HCT116 (cell line): ENCODE measurements at regions not wholly inside any gene's neighbourhood (a gene's known extent, or its start where the extent isn't known, plus 50 kb on each side); places are given as distances from the start of the nearest gene placed in this dataset.

Source experiments
- ATAC-seq: fragments of 200-7000 bp; cut with Tn5 transposase; 2 replicates; pipeline ENCODE4 v1.9.1; 2020; ENCODE audit warnings: mild to moderate bottlenecking, moderate library complexity
- BruUV-seq: library from RNA; stranded (reverse); fragments of 400-500 nt; replicated peaks from 2 replicates; lab custom pipeline; 2021; lab: Mats Ljungman, UMichigan
- CTCF ChIA-PET: fragments of 300-600 bp; sonication (Branson Sonifier 250); formaldehyde crosslinking; loops from one replicate; lab custom pipeline; 2021; ENCODE audit warnings: antibody characterized with exemption; lab: Charles Lee
- POLR2A ChIA-PET: fragments of 300-600, 350-600 bp; sonication (Branson Sonifier 250); formaldehyde crosslinking; loops from one replicate; lab custom pipeline; 2021; ENCODE audit warnings: antibody characterized with exemption; lab: Charles Lee
- RAD21 ChIA-PET, 2 experiments: fragments of 300-600 bp; sonication (Branson Sonifier 250); formaldehyde crosslinking; loops; one replicate each; lab custom pipeline; 2023; ENCODE audit warnings: low total read pairs in 2 of 2; ENCODE audit not compliant: uncharacterized antibody in 2 of 2, unreplicated experiment in 2 of 2, low non-redundant PET in 1 of 2; lab: Charles Lee
- DNase-seq: peaks from one replicate; pipeline ENCODE4 v3.0.0-alpha.2; 2010; ENCODE audit warnings: low read depth, low spot score
- H2AFZ ChIP-seq: fragments of 200-600 bp; shearing (Covaris generic), sonication (generic); 2 replicates; pipeline ENCODE4 v1.6.1; 2017; ENCODE audit warnings: low read depth, mixed run types, mixed read lengths, antibody characterized with exemption, low read length; ENCODE audit not compliant: poor library complexity, severe bottlenecking
- H3K27ac ChIP-seq: 2 replicates; pipeline ENCODE4 v1.5.1; 2012; ENCODE audit warnings: low read depth, low read length
- H3K27me3 ChIP-seq: fragments of 200-600 bp; sonication (generic); 2 replicates; pipeline ENCODE4 v1.6.1; 2016; ENCODE audit warnings: mixed run types, low read length, mixed read lengths; ENCODE audit not compliant: insufficient read depth
- H3K36me3 ChIP-seq, 2 experiments: fragments of 200-500 bp in 1 of 2; fragments of 200-600 bp in 1 of 2; sonication (Bioruptor generic) in 1 of 2; sonication (generic) in 1 of 2; 2 replicates each; pipeline versions ENCODE4 v1.5.1 to v1.6.1; 2014 to 2016; ENCODE audit warnings: low read length in 2 of 2, inconsistent platforms in 1 of 2, mixed read lengths in 1 of 2, mixed run types in 1 of 2; ENCODE audit not compliant: insufficient read depth in 2 of 2, control insufficient read depth in 1 of 2
- H3K4me1 ChIP-seq, 2 experiments: fragments of 200-600 bp in 1 of 2; sonication (generic) in 1 of 2; 2 replicates each; pipeline versions ENCODE4 v1.5.1 to v1.6.1; 2012 to 2017; ENCODE audit warnings: low read length in 2 of 2, inconsistent platforms in 1 of 2, mild to moderate bottlenecking in 1 of 2, mixed read lengths in 1 of 2, mixed run types in 1 of 2, moderate library complexity in 1 of 2; ENCODE audit not compliant: insufficient read depth in 2 of 2, control insufficient read depth in 1 of 2
- H3K4me2 ChIP-seq: fragments of 200-600 bp; sonication (generic); 2 replicates; pipeline ENCODE4 v1.6.1; 2017; ENCODE audit warnings: mixed run types, low read length, mixed read lengths
- H3K4me3 ChIP-seq, 2 experiments: fragments of 200-600 bp in 1 of 2; sonication (generic) in 1 of 2; replicated peaks in 1 of 2; 2 replicates each; pipeline ENCODE4 v1.5.1; 2011 to 2016; ENCODE audit warnings: low read length in 2 of 2, control low read depth in 1 of 2, low read depth in 1 of 2, mild to moderate bottlenecking in 1 of 2, mixed read lengths in 1 of 2, mixed run types in 1 of 2
- H3K79me2 ChIP-seq: fragments of 200-600 bp; sonication (generic); 2 replicates; pipeline ENCODE4 v1.6.1; 2017; ENCODE audit warnings: mild to moderate bottlenecking, mixed run types, low read length, moderate library complexity, mixed read lengths; ENCODE audit not compliant: insufficient read depth
- H3K9ac ChIP-seq: fragments of 200-600 bp; sonication (generic); 2 replicates; pipeline ENCODE4 v1.6.1; 2016; ENCODE audit warnings: low read length, mixed read lengths
- H3K9me2 ChIP-seq: fragments of 200-600 bp; sonication (generic), shearing (Covaris generic); 2 replicates; pipeline ENCODE4 v1.6.1; 2017; ENCODE audit warnings: mixed run types, mild to moderate bottlenecking, moderate library complexity; ENCODE audit not compliant: insufficient read depth
- H3K9me3 ChIP-seq, 2 experiments: fragments of 200-500 bp in 1 of 2; fragments of 200-600 bp in 1 of 2; sonication (Bioruptor generic) in 1 of 2; sonication (generic) in 1 of 2; 2 replicates each; pipeline ENCODE4 v1.6.1; 2014 to 2017; ENCODE audit warnings: low read length in 2 of 2, mixed read lengths in 2 of 2, inconsistent platforms in 1 of 2, low read depth in 1 of 2, mild to moderate bottlenecking in 1 of 2, mixed run types in 1 of 2, moderate library complexity in 1 of 2; ENCODE audit not compliant: control insufficient read depth in 1 of 2, insufficient read depth in 1 of 2
- H4K20me1 ChIP-seq: fragments of 200-600 bp; sonication (generic), shearing (Covaris generic); 2 replicates; pipeline ENCODE4 v1.6.1; 2017; ENCODE audit warnings: mixed run types, mild to moderate bottlenecking, moderate library complexity; ENCODE audit not compliant: insufficient read depth
- CTCF ChIP-seq, 3 experiments: fragments of 200-600 bp in 1 of 3; sonication (generic) in 1 of 3; IDR thresholded peaks in 2 of 3; conservative IDR thresholded peaks in 1 of 3; 2 replicates each; pipeline ENCODE4 v1.5.1; 2012 to 2017; ENCODE audit warnings: low read depth in 2 of 3, low read length in 2 of 3, antibody characterized with exemption in 1 of 3, borderline replicate concordance in 1 of 3, control low read depth in 1 of 3, mild to moderate bottlenecking in 1 of 3, mixed read lengths in 1 of 3, mixed run types in 1 of 3, moderate library complexity in 1 of 3; ENCODE audit not compliant: insufficient read depth in 1 of 3
- EGR1 ChIP-seq: IDR thresholded peaks from 2 replicates; pipeline ENCODE4 v1.6.1; 2012; ENCODE audit warnings: low read depth
- EZH2 ChIP-seq: fragments of 200-600 bp; sonication (generic); IDR thresholded peaks from 2 replicates; pipeline ENCODE4 v1.6.1; 2017; ENCODE audit warnings: antibody characterized with exemption, mixed run types
- EZH2phosphoT487 ChIP-seq: fragments of 200-600 bp; IDR thresholded peaks from 2 replicates; pipeline ENCODE4 v1.6.1; 2018; ENCODE audit warnings: antibody characterized with exemption, borderline replicate concordance
- FOSL1 ChIP-seq: IDR thresholded peaks from 2 replicates; pipeline ENCODE4 v1.6.1; 2012; ENCODE audit warnings: low read depth
- JUND ChIP-seq: IDR thresholded peaks from 2 replicates; pipeline ENCODE4 v1.6.1; 2012
- MAX ChIP-seq: IDR thresholded peaks from 2 replicates; pipeline ENCODE4 v1.6.1; 2012
- POLR2AphosphoS5 ChIP-seq: IDR thresholded peaks from 2 replicates; pipeline ENCODE4 v1.6.1; 2011; ENCODE audit warnings: mild to moderate bottlenecking, low read depth, low read length, moderate library complexity
- SP1 ChIP-seq: IDR thresholded peaks from 2 replicates; pipeline ENCODE4 v1.6.1; 2012; ENCODE audit warnings: low read depth
- intact Hi-C: fragments of 100-400 bp; cut with micrococcal nuclease; formaldehyde crosslinking; loops from 2 replicates; pipeline ENCODE4 v1.10.0; 2022

- CTCF ChIA-PET = no interaction called here
- TF ChIP-seq CTCF (IDR thresholded peaks at IDR 0.05 in 2 of 3, conservative IDR thresholded peaks at IDR 0.05 in 1 of 3; ENCODE audit: borderline replicate concordance in 1 of 3, insufficient read depth in 1 of 3, low read depth in 2 of 3, low read length in 2 of 3) (no peak), EGR1 (no peak), FOSL1 (no peak), MAX (no peak), POLR2AphosphoS5 (no peak), EZH2 (no peak), EZH2phosphoT487 (no peak), SP1 (no peak), JUND (no peak)
- BruUV-seq = no TSS peak
- no peaks in the 10 kb centered on the region for H3K9me2 ChIP-seq
- H3K27ac ChIP-seq = no peak overlapping the region
- no peak overlapping the region for H2AFZ ChIP-seq
- no peak overlapping the region for H3K4me3 ChIP-seq
- RAD21 ChIA-PET = no interaction called here
- ATAC-seq = no peak
- no peak overlapping the region for H3K9ac ChIP-seq
- H3K27me3 ChIP-seq = peaks cover 5% of the 10 kb centered on the region; the same call in 1 of the 2 replicates
- no peaks in the 10 kb centered on the region for H3K4me1 ChIP-seq
- no peaks in the 10 kb centered on the region for H3K9me3 ChIP-seq
- intact Hi-C loops = no loop called here
- POLR2A ChIA-PET = no interaction called here
- no peaks in the 10 kb centered on the region for H4K20me1 ChIP-seq
- no peaks in the 10 kb centered on the region for H3K36me3 ChIP-seq
- DNase-seq = no peak
- H3K79me2 ChIP-seq = no peaks in the 10 kb centered on the region
- H3K4me2 ChIP-seq = no peak overlapping the region
Observed at GRCh38 chr2:40020997-40021396, 241.9 kb upstream of the THUMPD2 start.
